HG02970 (cell line): ENCODE measurements at regions not wholly inside any gene's neighbourhood (a gene's known extent, or its start where the extent isn't known, plus 50 kb on each side); places are given as distances from the start of the nearest gene placed in this dataset.
"Not testable (repeated sequence)": the region's sequence is repeated elsewhere in the genome, so short reads cannot be mapped to it uniquely, and the experiment has no call there.

Source experiments
- ATAC-seq: cut with Tn5 transposase; IDR thresholded peaks from one replicate; pipeline ENCODE4 v1.9.1; 2021; ENCODE audit warnings: mild to moderate bottlenecking, moderate library complexity, moderate number of reproducible peaks; ENCODE audit not compliant: unreplicated experiment, low FRiP score

DNA sequence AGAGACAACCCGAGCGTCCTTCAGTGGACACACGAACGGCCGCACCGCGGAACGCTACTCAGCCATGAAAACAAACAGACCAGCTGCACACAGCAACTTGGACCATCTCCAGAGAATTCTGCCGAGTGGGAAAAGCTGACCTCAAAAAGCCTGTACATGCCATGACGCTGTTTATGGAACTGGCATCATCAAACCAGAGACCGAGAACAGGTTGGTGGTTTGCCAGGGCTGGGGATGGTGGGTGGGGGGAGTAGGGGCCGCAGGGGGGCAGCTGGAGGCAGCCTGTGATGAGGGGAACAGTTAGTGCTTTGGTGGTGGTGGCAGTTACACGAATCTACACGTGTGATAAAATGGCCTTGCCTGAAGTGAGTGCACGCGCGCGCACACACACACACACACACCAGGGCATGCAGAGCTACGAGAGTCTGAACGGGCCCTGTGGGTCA lies 169.8 kb downstream of the LAT start:
- ATAC-seq = no peak

DNA sequence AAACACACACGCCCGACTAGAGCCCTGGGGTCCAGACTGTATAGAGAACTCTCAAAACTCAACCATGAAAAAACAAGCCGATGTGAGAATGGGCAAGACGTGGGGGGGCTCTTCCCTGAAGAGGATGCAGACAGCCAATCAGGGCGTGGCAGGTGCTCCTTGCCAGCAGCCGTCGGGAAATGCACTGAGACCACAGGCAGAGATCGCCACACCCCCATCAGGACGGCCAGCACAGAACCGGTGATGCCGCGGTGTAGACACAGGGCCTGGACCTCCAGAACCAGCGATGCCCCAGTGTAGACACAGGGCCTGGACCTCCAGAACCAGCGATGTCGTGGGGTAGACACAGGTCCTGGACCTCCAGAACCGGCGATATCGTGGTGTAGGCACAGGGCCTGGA lies 169.2 kb downstream of the LAT start:
- no peak for ATAC-seq

DNA sequence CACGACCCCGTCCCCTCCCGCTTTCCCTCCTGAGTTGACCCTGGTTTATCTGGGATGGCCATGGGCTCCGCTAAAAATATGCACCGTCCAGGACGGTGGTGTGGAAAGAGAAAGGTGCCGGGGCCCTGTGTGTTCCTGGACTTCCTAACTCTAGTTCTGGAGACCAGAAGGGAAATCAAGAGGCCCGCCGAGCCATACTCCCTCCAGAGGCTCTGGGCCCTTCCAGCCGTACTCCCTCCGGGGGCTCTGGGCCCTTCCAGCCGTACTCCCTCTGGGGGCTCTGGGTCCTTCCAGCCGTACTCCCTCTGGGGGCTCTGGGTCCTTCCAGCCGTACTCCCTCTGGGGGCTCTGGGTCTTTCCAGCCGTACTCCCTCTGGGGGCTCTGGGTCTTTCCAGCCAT lies 168.5 kb downstream of the LAT start:
- not testable (repeated sequence) for ATAC-seq

DNA sequence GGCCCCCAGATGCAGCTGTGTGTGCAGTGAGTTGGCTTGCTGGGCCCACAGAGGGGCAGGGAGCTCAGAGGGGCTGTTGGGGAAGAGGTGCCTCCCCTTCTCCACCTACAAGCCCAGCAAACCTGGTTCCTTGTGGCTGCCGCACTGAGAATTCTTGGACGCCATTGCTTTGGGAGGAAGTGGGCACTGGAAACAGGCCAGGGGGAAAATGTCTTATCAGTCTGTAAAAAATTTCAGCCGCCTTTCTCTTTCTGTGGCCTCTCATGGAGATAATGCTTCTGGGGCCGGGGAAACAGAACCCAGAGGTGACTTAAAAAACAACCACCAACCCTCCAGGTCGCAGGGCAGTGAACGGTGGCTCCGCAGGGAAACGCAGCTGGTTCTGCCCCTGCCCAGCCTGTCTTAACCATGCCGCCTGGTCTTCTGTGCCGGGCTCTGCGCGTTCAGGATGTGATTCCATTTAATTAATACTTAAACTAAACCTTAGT lies 167.7 kb downstream of the LAT start:
- not testable (repeated sequence) for ATAC-seq

DNA sequence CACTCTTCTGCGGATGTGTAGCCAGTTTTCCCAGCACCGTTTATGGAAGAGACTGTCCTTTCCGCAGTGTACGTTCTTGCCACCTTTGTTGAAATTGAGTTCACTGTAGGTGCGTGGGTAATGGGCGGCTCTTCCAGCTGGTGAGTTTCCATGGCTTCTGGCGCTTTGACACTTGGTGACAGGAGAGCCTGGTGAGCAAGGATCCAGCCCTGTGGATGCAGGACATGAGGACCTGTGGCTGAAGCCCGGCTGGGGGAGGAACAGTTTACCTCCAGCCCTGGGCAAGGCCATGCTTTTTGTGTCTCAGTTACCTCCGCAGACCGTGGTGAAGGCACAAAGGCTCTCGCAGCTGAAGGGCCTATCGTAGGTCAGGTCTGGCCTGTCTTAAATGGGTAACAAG lies 166.5 kb downstream of the LAT start:
- ATAC-seq = no peak

DNA sequence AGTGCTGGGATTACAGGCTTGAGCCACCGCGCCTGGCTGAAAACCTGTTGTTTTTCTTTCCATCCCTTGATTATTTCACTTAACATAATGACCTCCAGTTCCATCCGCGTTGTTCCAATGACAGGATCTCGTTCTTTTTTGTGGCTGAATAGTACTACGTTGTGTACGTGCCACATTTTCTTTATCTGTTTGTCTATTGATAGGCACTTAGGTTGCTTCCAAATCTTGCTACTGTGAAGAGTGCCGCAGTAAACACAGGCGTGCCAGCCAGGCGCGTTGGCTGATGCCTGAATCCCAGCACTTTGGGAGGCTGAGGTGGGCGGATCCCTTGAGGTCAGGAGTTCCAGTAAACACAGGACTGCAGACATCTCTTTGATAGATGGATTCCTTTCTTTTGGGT lies 165.1 kb downstream of the LAT start:
- ATAC-seq = not testable (repeated sequence)

DNA sequence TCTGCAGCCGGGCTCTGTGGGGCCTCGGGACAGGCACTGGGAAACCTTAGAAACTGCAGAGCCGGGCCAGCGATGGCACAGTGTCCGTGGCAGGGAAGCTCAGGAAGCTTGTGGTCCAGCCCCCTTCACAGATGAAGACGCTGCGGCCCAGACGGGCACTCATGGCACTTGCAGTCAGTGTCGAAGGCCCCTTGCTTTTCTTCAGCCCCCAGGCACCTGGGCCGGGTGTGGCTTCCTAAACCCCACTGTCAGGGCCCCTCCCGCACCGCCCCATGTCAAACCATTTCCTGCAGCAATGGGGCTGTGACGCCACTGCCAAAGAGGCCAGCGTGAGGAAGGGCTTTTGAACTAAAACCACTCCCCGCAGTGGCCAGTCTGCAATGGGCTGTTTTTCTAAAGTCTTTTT lies 164.0 kb downstream of the LAT start:
- no peak for ATAC-seq

DNA sequence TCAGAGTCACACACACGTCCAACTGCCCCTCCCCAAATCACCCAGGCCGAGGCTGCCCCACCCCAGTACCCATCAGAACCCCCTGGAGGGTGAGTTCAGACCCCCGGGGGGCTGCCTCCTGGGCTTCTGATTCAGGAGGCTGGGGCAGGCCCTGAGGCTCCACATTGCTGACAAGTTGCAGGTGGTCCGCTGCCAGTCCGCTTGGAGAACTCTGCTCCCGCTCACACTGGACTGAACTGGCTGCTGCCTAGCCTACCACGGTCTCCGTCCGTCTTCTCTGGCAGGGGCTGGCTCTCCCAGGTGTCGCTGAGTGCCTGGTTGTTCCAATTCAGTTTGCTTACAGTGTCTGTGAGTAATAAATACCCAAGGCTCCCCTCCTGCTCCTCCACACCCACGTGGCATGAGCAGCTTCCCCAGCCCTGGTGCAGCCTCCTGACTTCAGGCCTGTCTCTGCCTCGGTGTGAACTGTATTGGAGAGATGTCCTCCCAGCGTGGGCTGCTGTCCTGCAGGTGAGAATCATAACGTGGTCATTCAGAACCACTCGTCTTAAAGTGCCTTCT lies 163.4 kb downstream of the LAT start:
- no peak for ATAC-seq

DNA sequence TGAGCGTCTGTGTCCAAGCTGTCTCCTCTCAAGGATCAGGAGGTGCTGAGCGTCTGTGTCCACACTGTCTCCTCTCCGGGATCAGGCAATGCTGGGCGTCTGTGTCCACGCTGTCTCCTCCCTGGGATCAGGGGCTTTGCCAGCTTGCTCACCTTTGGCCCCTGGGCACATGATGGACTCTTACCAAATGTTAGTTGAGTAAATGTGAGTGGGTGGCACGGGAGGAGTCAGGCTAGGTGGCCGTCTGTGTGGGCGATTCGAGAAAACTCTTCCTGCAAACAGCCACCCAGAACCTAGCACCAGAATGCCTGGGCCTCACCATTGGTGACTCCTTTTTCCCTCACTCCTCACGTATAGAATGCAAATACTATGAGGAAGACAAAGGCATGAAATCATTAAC lies 162.9 kb downstream of the LAT start:
- not testable (repeated sequence) for ATAC-seq

DNA sequence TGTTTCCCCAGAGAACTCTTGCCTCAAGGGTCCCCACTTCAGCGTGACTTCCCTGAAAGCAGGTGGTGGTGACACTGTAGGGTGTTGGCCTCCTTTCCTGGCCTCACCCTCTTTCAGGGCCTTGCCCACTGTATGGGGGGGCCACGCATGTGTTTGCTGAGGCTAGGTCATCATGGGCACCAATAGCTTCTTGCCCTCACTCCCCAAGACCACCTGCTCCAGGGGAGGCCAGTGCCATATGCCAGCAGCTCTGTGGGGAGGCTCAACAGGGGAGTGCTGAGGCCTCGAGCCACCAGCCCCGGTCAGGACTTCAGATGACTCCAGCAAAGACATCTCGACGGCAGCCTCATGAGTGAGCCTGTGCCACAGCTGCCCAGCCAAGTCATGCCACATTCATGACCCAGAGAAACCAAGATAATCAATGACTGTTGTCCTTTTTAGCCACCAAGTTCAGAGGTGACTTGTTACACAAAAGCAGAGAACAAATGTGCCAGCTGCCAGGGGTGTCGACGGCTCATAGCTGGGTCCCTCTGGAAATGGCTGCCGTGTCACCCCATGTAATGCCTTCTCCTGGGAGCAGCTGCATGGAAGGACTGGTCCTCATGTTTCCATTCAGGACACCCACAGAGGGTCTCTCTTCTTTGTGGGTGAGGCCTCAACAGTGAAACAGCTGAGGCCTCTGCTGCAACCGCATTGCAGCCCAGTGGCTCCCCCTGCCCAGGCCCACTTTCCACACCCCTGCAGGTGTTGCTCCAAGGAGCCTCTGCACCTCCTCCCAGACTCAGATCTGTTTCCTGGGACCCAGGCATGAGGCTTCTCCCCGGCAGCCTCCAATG lies 162.2 kb downstream of the LAT start:
- not testable (repeated sequence) for ATAC-seq

DNA sequence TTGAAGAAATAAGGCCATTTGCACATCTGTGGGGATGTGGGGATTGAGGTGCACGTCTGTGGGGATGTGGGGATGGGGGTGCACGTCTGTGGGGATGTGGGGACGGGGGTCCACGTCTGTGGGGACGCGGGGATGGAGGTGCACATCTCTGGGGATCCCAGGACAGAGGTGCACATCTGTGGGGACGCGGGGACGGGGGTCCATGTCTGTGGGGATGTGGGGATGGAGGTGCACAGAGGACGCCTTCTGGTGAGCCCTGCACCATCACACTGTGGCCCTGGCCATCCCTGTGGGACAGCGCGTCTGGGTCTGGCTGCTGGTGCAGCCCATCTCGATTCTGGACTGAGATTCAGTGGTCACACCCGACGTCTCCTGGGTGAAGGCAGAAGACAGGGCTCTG lies 161.4 kb downstream of the LAT start:
- no peak for ATAC-seq

DNA sequence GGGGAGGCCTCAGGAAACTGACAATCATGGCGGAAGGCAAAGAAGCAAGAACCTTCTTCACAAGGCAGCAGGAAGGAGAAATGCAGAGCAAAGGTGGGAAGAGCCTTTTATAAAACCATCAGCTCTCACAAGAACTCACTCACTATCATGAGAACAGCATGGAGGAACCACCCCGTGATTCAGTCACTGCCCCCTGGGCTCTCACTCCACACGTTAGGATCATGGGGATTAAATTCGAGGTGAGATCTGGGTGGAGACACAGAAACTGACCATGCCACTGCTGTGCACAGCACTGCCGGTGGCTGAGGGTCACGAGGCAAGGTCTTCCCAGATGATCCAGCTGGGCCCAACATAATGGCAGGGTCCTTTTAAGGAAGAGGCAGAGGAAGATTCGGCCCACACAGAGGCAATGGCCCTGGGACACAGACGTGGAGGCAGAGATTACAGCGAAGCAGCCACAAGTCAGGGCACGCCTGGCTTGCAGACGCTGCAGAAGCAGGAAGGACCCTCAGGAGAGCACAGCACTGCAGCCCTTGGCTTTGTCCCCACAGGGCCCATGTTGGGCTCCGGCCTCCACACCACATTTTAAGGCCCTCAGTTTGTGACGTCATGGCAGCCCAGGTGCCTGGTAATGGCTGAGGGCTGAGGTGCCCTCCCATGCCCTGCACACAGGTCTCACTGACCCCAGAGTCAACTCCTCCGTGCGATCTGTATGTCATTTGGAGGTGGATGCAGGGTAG lies 160.8 kb downstream of the LAT start:
- not testable (repeated sequence) for ATAC-seq

DNA sequence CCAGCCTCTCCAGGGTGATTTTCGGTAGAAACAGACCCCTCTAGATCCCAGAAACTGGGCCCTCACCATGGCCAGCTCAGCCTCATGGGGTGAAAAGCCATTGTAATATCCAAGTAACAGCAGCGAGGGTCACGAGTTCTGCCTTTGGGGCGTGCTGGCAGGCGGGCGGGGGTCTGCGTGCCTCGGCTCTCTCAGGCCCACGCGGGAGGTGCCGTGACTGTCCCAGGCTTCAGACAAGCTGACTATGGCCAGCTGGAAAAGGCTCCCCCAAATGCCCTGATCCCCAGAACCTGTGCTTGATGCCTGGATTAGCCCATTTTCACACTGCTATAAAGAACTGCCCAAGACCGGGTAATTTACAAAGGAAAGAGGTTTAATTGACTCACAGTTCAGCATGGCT lies 160.2 kb downstream of the LAT start:
- not testable (repeated sequence) for ATAC-seq

DNA sequence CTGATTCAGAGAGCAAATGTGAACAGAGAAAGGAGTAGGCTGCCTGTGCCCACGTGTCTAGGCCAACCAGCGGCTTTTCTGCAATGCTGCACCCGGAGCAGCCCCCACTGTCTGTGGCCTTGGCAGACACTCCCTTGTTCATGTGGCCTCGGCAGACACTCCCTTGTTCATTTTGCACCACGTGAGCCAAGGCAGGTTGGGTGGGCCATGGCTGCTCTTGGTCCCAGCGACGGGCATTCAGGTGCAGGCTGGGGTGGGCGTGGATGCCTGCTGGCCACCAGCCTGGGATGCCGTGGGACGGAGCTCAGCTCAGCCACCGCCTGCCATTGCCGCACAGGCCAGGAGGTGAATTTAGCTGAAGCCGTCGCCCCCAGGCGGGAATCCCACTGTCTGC lies 159.8 kb downstream of the LAT start:
- ATAC-seq = not testable (repeated sequence)

DNA sequence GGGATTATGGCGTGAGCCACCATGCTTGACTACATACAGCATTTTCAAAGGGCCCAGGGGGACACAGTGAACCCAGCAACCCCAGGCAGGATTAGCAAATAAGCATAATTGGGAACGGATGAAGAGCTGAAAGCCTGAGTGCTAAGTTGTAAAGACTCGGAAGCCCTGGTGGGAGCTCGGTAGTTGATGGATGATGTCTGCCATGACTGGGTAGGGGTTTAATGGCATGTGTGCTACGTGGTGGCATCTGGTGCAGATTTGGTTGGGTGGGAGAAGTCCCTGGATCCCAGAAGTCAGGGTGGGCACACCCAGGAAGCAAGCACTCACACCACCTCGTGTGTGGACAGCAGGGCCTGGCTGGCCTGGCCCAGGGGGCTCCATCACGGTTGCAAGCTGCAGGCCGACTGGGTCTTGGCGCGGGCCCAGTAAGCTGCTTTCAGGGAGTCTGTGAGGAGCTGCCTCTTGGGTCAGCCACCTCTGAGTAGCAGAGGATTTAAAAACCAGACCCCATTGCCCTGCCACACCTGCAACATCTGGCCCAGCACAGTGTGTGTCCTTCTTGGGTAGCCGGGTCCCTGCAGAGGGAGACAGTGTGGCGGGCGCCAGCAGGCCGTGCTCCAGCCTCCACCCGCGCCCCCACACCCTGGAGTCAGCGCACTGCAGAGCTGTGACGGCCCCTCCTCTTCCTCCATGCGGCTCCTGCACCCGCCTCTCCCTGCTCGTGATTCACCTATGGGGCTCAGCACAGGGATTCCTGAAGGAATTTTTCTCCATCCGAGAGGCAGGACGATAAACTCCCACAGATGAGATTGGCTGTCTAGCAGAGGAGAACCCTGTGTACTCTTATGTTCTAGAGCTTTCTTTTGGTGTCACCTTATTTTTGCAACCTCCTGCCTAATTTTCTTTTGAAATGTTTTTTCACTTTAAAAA lies 159.2 kb downstream of the LAT start:
- not testable (repeated sequence) for ATAC-seq

DNA sequence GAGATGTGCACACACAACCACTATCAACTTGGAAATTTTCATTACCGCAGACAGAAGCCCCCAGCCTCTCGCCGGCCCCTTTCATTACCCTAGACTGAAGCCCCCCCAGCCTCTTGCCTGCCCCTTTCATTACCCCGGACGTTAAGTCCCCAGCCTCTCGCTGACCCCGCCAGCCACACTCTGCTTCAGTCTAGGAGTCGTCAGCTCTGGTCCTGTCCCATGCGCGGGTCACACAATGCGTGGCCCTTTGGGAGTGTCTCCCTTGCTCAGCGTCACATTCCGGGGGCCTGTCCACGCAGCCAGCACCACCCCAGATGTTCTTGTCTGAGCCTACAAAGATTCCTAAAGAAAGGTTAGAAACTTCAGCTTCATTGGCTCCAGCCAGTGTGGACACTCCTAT lies 157.7 kb downstream of the LAT start:
- not testable (repeated sequence) for ATAC-seq

DNA sequence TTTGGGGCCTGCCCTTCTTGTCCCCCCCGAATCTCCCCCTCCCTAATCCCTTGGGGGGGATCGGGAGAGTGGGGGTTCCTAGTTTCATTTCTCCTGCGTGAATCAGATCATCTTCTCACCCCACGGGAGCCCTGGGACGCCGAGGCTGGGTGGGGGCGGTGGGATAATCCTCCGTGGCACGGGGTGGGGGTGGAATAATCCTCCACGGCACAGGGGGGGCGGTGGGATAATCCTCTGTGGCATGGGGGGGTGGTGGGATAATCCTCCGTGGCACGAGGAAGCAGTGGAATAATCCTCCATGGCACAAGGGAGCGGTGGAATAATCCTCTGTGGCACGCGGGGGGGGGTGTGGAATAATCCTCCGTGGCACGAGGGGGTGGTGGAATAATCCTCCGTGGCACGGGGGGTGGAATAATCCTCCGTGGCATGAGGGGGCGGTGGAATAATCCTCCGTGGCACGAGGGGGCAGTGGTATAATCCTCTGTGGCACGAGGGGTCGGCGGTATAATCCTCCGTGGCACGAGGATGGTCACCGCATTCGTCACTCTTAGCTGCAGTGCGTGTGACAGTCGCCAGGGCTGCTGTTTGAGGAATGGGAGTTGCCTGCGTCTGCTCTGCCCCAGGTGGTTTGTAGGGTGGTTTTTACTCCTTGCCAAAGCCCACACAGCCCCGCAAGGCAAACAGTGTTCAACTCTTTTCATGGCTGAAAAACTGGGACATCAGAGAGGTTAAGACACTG lies 156.9 kb downstream of the LAT start:
- no peak for ATAC-seq

DNA sequence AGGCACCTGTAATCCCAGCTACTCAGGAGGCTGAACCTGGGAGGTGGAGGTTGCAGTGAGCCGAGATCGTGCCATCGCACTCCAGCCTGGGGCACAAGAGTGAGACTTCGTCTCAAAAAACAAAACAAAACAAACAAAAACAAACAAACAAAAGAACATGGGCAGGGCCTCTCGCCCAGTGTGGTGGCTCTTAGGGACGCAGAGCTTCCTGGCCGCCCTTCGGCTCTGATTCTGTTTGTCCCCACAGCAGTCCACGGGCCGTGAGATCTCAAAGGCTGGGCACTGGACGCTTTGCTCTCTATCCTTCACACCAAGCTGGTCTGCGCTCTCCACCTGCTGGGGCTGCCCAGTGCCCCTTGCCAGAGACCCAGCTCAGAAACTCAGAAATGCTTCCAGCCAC lies 156.3 kb downstream of the LAT start:
- not testable (repeated sequence) for ATAC-seq
